Kidney (tissue), 13 donors: ENCODE measurements at regions not wholly inside any gene's neighbourhood (a gene's known extent, or its start where the extent isn't known, plus 50 kb on each side); places are given as distances from the start of the nearest gene placed in this dataset.
A peak's percentile ranks its signal among the peaks of the same experiment; 100 is the strongest.

Experiments used
- DNase-seq, 5 donors: peaks; one replicate each; pipeline ENCODE4 v3.0.0-alpha.2; 2013 to 2020
- FAIRE-seq: peaks from 2 replicates; lab custom pipeline; 2012; peaks lifted over from hg19 to GRCh38; lab: Jason Lieb, UNC
- H3K27ac ChIP-seq, 2 donors: one replicate each; pipeline ENCODE4 v1.7.0; 2013; ENCODE audit warnings: low read depth in 2 of 2, low read length in 2 of 2, inconsistent platforms in 1 of 2
- H3K27me3 ChIP-seq: one replicate; pipeline ENCODE4 v1.7.1; 2013; ENCODE audit warnings: low read length, inconsistent platforms; ENCODE audit not compliant: control insufficient read depth, insufficient read depth
- H3K36me3 ChIP-seq, 3 donors: one replicate each; pipeline versions ENCODE4 v1.7.0 to v1.7.1; 2013; ENCODE audit warnings: low read length in 3 of 3, control low read depth in 1 of 3, inconsistent platforms in 1 of 3; ENCODE audit not compliant: insufficient read depth in 3 of 3, control insufficient read depth in 2 of 3
- H3K4me1 ChIP-seq, 3 donors: one replicate each; pipeline versions ENCODE4 v1.7.0 to v1.7.1; 2013; ENCODE audit warnings: low read length in 3 of 3, inconsistent platforms in 1 of 3, low read depth in 1 of 3; ENCODE audit not compliant: control insufficient read depth in 2 of 3, insufficient read depth in 2 of 3
- H3K4me3 ChIP-seq, 3 donors: one replicate each; pipeline versions ENCODE4 v1.7.0 to v1.8.1; 2013; ENCODE audit warnings: low read length in 3 of 3, control low read depth in 1 of 3, inconsistent platforms in 1 of 3
- H3K9ac ChIP-seq, 3 donors: one replicate each; pipeline versions ENCODE4 v1.7.0 to v1.7.1; 2013; ENCODE audit warnings: low read length in 3 of 3, control low read depth in 1 of 3, inconsistent platforms in 1 of 3
- H3K9me3 ChIP-seq, 3 donors: one replicate each; pipeline versions ENCODE4 v1.7.0 to v1.7.1; 2013; ENCODE audit warnings: low read length in 3 of 3, control low read depth in 1 of 3, inconsistent platforms in 1 of 3; ENCODE audit not compliant: control insufficient read depth in 2 of 3, insufficient read depth in 1 of 3
- intact Hi-C: fragments of 100-400 bp; cut with DNase I; formaldehyde crosslinking; loops from one replicate; pipeline ENCODE4 v1.11.1; 2022
- TF ChIP-seq, protein P1 (sequence below): IDR thresholded peaks from 3 replicates; pipeline ENCODE4 v1.5.1; 2012; ENCODE audit warnings: mild to moderate bottlenecking, moderate library complexity, borderline replicate concordance; ENCODE audit not compliant: insufficient read depth; ENCODE audit errors: extremely low read depth
- donor health status: control.
- donor health status: control.
- donor health status: control.
- donor health status: control.
- donor health status: control.
- donor health status: DM: yes; HTN: yes; CAD: no.
- donor health status: Normal renal cell carcinoma (clear cell type).

DNA sequence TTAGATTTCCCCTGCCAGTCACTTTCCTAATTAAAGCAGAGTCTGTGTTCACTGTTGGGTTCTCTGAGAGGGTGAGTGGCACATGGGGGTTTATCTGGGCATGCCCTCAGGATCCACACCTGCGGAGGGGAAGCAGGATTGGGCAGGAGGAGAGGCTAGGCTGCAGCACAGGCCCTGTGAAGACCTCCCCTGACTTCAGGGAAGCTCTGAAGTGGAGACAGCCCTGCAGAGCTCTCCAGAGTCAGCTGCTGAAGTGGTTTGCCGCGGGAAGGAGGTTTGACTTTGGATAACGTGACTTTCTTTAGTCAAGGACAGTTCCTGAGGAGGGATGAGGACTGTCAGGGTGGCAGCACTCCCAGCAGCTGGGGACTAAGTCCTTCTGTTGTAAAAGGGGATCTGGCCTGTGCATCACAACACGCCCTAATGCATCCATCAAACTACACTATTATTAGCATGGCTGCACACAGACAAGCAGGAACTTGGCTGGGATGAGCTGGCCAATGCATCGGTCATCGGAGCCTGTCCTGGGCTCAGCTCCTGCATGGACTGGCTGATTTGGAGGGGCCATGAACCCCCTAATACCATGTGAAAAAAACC lies 50.9 kb upstream of the LEP start:
- Histone ChIP-seq H3K4me3 (no peak overlapping the region), H3K27ac (no peak overlapping the region), H3K4me1 (no peaks in the 10 kb centered on the region), H3K36me3 (no peaks in the 10 kb centered on the region), H3K9me3 (peaks cover 0 to 10% (median 5%) of the 10 kb centered on the region in 3 donors), H3K27me3 (no peaks in the 10 kb centered on the region), H3K9ac (no peak overlapping the region)
- DNase-seq (no peak), FAIRE-seq (no peak)
- TF ChIP-seq, protein P1, sequence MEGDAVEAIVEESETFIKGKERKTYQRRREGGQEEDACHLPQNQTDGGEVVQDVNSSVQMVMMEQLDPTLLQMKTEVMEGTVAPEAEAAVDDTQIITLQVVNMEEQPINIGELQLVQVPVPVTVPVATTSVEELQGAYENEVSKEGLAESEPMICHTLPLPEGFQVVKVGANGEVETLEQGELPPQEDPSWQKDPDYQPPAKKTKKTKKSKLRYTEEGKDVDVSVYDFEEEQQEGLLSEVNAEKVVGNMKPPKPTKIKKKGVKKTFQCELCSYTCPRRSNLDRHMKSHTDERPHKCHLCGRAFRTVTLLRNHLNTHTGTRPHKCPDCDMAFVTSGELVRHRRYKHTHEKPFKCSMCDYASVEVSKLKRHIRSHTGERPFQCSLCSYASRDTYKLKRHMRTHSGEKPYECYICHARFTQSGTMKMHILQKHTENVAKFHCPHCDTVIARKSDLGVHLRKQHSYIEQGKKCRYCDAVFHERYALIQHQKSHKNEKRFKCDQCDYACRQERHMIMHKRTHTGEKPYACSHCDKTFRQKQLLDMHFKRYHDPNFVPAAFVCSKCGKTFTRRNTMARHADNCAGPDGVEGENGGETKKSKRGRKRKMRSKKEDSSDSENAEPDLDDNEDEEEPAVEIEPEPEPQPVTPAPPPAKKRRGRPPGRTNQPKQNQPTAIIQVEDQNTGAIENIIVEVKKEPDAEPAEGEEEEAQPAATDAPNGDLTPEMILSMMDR, result no peak
- intact Hi-C loops, result no loop called here

DNA sequence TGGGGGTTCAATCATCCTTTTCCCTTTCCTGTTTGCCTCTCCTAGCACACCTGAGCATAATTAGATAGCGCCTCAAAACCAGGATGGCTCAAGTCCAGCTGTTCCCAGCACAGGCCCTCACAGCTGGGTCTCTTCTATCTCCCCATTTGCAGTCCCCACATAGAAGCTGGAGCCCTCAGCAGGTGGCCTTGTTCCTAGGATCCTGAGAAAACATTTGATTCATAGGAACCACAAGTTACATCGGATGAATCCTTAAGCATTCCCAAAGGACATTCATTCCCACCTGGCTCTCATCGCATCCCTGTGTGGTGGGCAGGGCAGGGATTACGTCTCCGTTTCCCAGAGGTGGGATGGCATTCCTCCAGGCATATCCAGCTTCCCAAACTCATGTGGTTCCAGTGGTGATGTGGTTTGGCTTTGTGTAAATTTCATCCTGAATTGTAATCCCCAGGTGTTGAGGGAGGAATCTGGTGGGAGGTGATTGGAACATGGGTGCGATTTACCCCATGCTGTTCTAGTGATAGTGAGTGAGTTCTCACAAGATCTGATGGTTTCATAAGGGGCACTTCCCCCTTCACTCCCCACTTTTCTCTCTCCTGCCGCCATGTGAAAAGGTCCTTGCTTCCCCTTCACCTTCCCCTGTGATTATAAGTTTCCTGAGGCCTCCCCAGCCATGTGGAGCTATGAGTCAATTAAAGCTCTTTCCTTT lies 49.8 kb upstream of the LEP start:
- H3K27ac ChIP-seq, result no peak overlapping the region
- H3K4me3 ChIP-seq, result no peak overlapping the region
- TF ChIP-seq, protein P1, result no peak
- DNase-seq, result peak in 1 of 5 donors; percentile 5
- peaks cover 0 to 14% (median 6%) of the 10 kb centered on the region in 3 donors for H3K9me3 ChIP-seq
- no peak overlapping the region for H3K9ac ChIP-seq
- no peaks in the 10 kb centered on the region for H3K27me3 ChIP-seq
- H3K4me1 ChIP-seq, result no peaks in the 10 kb centered on the region
- no peak for FAIRE-seq
- intact Hi-C loops, result no loop called here
- no peaks in the 10 kb centered on the region for H3K36me3 ChIP-seq
